NB4 (cell line): ENCODE measurements at regions not wholly inside any gene's neighbourhood (a gene's known extent, or its start where the extent isn't known, plus 50 kb on each side); places are given as distances from the start of the nearest gene placed in this dataset.
"Not testable (repeated sequence)": the region's sequence is repeated elsewhere in the genome, so short reads cannot be mapped to it uniquely, and the experiment has no call there.

Experiments used
- POLR2A ChIP-seq: IDR thresholded peaks from 2 replicates; pipeline ENCODE4 v1.6.1; 2011; ENCODE audit warnings: mild to moderate bottlenecking; ENCODE audit not compliant: insufficient read length; ENCODE audit errors: extremely low read depth
- TF ChIP-seq, protein P1 (sequence below): IDR thresholded peaks from one replicate; pipeline ENCODE4 v1.5.1; 2012; ENCODE audit warnings: low read depth, low read length

DNA sequence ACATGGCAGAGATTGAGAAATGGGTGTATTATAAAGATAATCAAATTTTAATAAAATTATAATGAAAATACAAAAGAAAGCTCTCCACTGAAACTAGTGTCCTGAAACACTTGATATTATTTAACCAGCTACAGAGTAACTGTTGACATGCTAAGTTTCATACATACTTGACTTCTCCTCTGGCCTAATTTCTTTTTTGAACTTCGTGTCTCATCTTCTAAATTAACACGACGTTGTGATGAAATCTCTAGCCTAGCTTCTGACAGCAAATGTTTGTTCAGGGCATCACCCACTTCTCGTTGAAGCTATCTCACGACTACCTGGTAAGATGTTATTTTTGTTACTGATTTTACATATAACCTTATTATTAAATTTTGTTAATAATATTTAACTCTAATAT, 80.8 kb upstream of the CCT8L2 start:
- TF ChIP-seq, protein P1, sequence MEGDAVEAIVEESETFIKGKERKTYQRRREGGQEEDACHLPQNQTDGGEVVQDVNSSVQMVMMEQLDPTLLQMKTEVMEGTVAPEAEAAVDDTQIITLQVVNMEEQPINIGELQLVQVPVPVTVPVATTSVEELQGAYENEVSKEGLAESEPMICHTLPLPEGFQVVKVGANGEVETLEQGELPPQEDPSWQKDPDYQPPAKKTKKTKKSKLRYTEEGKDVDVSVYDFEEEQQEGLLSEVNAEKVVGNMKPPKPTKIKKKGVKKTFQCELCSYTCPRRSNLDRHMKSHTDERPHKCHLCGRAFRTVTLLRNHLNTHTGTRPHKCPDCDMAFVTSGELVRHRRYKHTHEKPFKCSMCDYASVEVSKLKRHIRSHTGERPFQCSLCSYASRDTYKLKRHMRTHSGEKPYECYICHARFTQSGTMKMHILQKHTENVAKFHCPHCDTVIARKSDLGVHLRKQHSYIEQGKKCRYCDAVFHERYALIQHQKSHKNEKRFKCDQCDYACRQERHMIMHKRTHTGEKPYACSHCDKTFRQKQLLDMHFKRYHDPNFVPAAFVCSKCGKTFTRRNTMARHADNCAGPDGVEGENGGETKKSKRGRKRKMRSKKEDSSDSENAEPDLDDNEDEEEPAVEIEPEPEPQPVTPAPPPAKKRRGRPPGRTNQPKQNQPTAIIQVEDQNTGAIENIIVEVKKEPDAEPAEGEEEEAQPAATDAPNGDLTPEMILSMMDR, result not testable (repeated sequence)
- TF ChIP-seq POLR2A, result not testable (repeated sequence)
